ENCODE measurements at regions not wholly inside any gene's neighbourhood (a gene's known extent, or its start where the extent isn't known, plus 50 kb on each side); places are given as distances from the start of the nearest gene placed in this dataset.

DNA sequence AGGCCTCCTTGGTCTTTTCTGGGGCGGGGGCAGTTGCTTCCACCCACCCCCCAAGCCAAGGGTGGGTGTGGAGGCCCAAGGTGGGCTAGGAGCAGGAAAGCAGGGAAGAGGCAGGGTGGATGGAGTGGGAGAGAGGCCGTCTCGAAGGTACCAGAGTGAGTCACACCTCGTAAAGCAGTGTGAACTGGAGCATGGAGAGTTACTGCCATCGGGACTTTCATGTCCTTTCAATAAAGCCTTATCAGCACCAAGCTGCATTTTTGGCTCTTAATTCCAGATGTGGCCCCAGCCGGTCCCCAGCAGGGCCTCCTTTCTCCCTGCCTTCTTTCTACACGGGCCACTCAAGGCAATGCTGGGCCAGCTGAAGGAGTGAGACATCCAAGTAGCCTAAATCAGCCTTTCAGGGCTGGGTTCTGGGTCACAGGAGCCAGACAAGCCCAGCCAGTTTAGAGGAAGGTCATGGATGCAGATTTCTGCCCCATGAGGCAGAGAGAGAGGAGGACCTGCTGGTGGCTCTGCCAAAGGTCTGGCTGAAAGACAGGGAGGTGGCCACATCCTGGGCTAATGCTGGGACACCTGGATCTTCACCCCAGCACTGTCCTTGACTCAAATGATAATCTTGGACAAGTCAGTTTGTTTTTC lies 59.0 kb upstream of the CD82 start:
- H3K9me3 ChIP-seq (ENCODE audit: control insufficient read depth, low read length), result no peaks in the 10 kb centered on the region
- H3K4me3 ChIP-seq (ENCODE audit: insufficient read depth, low read depth, low read length), result no peak overlapping the region
- H3K36me3 ChIP-seq (ENCODE audit: control insufficient read depth, insufficient read depth, low read length), result no peaks in the 10 kb centered on the region
- H3K27me3 ChIP-seq (ENCODE audit: control insufficient read depth, insufficient read depth, low read length, poor library complexity, severe bottlenecking), result no peaks in the 10 kb centered on the region
- no peak overlapping the region for H3K27ac ChIP-seq (ENCODE audit: insufficient read depth, low read depth, low read length, poor library complexity, severe bottlenecking)
- WGBS, 2 experiments, result 88 to 90% methylated on average over 7 of the region's 7 CpGs
- H3K4me1 ChIP-seq (ENCODE audit: control insufficient read depth, insufficient read depth, low read length), result peaks cover 7% of the 10 kb centered on the region

- H3K9me3 ChIP-seq (ENCODE audit: control insufficient read depth, low read length), result no peaks in the 10 kb centered on the region
- H3K4me3 ChIP-seq (ENCODE audit: insufficient read depth, low read depth, low read length), result no peak overlapping the region
- H3K27me3 ChIP-seq (ENCODE audit: control insufficient read depth, insufficient read depth, low read length, poor library complexity, severe bottlenecking), result no peaks in the 10 kb centered on the region
- peaks cover 7% of the 10 kb centered on the region for H3K4me1 ChIP-seq (ENCODE audit: control insufficient read depth, insufficient read depth, low read length)
- WGBS, 2 experiments, result 97% methylated on average over 3 of the region's 3 CpGs
- no peak overlapping the region for H3K27ac ChIP-seq (ENCODE audit: insufficient read depth, low read depth, low read length, poor library complexity, severe bottlenecking)
- H3K36me3 ChIP-seq (ENCODE audit: control insufficient read depth, insufficient read depth, low read length), result no peaks in the 10 kb centered on the region
Measured at GRCh38 chr11:44507491-44507890, 58.0 kb upstream of the CD82 start.

DNA sequence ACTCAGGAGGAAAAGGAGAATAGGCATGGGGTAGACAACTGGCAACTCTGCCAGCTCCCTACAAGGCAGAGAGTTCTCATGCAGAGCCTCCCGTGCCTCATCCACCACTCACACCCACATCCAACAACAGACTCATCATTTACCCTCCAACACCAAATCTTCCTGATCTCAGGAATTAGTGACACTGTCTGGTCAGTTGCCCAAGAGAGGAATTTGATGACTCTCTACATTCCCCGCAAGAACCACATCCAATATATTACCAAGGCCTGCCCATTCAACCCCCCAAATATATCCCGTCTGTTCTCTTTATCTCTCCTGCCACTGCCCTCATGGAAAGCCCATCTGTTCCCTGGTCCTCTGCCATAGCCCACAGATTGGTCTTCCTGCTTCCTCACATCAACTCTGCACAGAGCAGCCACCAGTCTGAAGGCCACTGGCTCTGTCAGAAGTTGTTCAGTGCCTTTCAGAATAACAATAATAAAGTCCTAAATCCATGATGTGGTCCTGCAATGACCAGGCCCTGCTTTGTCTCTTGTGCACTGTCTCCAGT lies 57.5 kb upstream of the CD82 start:
- Histone ChIP-seq H3K27me3 (ENCODE audit: control insufficient read depth, insufficient read depth, low read length, poor library complexity, severe bottlenecking) (no peaks in the 10 kb centered on the region), H3K4me1 (ENCODE audit: control insufficient read depth, insufficient read depth, low read length) (peaks cover 7% of the 10 kb centered on the region), H3K36me3 (ENCODE audit: control insufficient read depth, insufficient read depth, low read length) (no peaks in the 10 kb centered on the region), H3K4me3 (ENCODE audit: insufficient read depth, low read depth, low read length) (no peak overlapping the region), H3K27ac (ENCODE audit: insufficient read depth, low read depth, low read length, poor library complexity, severe bottlenecking) (no peak overlapping the region), H3K9me3 (ENCODE audit: control insufficient read depth, low read length) (no peaks in the 10 kb centered on the region)
- WGBS, 2 experiments, result 94 to 98% methylated on average over 3 of the region's 3 CpGs

DNA sequence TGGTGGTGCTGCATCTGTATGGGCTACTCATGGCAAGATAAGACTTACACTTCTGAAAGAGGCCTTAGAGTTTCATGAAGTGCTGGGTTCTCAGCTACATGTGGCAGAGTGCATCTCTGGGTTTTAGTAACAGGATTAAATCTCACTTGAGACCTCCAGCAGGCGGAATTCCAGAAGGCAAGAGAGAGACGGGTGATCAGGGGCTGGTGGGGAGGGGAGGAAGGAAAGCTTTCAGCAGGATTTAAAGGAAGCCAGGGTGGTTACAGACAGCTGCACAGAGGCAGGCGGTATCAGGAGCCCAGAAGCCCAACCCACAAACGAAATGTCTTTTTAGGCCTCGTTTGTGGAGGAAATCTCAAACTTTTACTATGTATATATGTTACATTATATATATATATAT lies 56.2 kb upstream of the CD82 start:
- 44 to 54% methylated on average over 3 of the region's 5 CpGs for WGBS, 2 experiments
- no peak overlapping the region for H3K27ac ChIP-seq (ENCODE audit: insufficient read depth, low read depth, low read length, poor library complexity, severe bottlenecking)

GRCh38 chr11:44510372-44510771 lies 55.1 kb upstream of the CD82 start:
- Histone ChIP-seq H3K27me3 (ENCODE audit: control insufficient read depth, insufficient read depth, low read length, poor library complexity, severe bottlenecking) (no peaks in the 10 kb centered on the region), H3K4me1 (ENCODE audit: control insufficient read depth, insufficient read depth, low read length) (peaks cover 7% of the 10 kb centered on the region), H3K4me3 (ENCODE audit: insufficient read depth, low read depth, low read length) (no peak overlapping the region), H3K27ac (ENCODE audit: insufficient read depth, low read depth, low read length, poor library complexity, severe bottlenecking) (no peak overlapping the region), H3K9me3 (ENCODE audit: control insufficient read depth, low read length) (no peaks in the 10 kb centered on the region), H3K36me3 (ENCODE audit: control insufficient read depth, insufficient read depth, low read length) (no peaks in the 10 kb centered on the region)
- 91 to 94% methylated on average over 11 of the region's 11 CpGs for WGBS, 2 experiments

More for the DNA sequence above, 56.2 kb upstream of the CD82 start:
- Histone ChIP-seq H3K4me1 (ENCODE audit: control insufficient read depth, insufficient read depth, low read length) (peaks cover 7% of the 10 kb centered on the region), H3K4me3 (ENCODE audit: insufficient read depth, low read depth, low read length) (no peak overlapping the region), H3K36me3 (ENCODE audit: control insufficient read depth, insufficient read depth, low read length) (no peaks in the 10 kb centered on the region), H3K27me3 (ENCODE audit: control insufficient read depth, insufficient read depth, low read length, poor library complexity, severe bottlenecking) (no peaks in the 10 kb centered on the region), H3K9me3 (ENCODE audit: control insufficient read depth, low read length) (no peaks in the 10 kb centered on the region)

DNA sequence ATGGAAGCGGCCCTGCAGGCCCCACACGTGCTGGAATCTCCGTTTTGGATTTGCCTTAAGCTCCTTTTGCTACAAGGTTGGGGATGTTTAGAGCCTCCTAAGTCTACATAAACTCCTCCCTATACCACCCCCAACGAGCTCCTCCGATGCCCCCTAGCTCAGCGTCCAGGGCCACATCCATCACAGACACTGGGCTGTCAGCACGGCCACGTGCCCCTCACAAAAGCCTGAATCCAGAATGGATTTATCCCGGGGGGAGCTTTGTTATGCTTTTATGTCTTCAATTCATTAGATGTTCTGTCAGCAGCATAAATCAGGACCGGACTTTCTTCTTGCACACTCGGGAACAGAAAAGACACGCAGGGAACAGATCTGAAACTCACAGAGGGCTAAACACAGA lies 52.6 kb upstream of the CD82 start:
- 73 to 80% methylated on average over 12 of the region's 12 CpGs for WGBS, 2 experiments
- no peaks in the 10 kb centered on the region for H3K27me3 ChIP-seq (ENCODE audit: control insufficient read depth, insufficient read depth, low read length, poor library complexity, severe bottlenecking)
- H3K36me3 ChIP-seq (ENCODE audit: control insufficient read depth, insufficient read depth, low read length), result no peaks in the 10 kb centered on the region
- H3K9me3 ChIP-seq (ENCODE audit: control insufficient read depth, low read length), result no peaks in the 10 kb centered on the region
- H3K4me1 ChIP-seq (ENCODE audit: control insufficient read depth, insufficient read depth, low read length), result peaks cover 11% of the 10 kb centered on the region
- no peak overlapping the region for H3K27ac ChIP-seq (ENCODE audit: insufficient read depth, low read depth, low read length, poor library complexity, severe bottlenecking)
- H3K4me3 ChIP-seq (ENCODE audit: insufficient read depth, low read depth, low read length), result no peak overlapping the region

DNA sequence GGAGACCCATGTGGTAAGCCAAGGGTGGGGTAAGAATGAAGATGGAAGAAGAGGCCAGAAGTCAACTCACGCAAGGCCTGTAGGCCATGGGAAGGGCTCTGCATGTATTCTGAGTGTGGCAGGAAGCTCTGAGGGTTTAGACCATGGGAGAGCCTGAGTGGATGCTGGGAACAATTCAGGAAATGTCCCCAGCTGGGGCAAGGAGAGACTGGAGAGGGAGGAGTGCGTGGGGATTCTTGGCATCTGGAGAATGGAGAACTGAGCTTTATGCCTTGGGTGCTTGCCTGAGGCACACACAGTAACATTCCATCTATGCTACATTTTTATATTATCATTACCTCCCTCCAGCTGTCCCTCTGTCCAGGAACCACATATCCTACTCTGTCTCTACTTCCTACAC lies 50.4 kb upstream of the CD82 start:
- H3K36me3 ChIP-seq (ENCODE audit: control insufficient read depth, insufficient read depth, low read length), result no peaks in the 10 kb centered on the region
- H3K4me1 ChIP-seq (ENCODE audit: control insufficient read depth, insufficient read depth, low read length), result peaks cover 15% of the 10 kb centered on the region
- H3K4me3 ChIP-seq (ENCODE audit: insufficient read depth, low read depth, low read length), result no peak overlapping the region
- no peaks in the 10 kb centered on the region for H3K27me3 ChIP-seq (ENCODE audit: control insufficient read depth, insufficient read depth, low read length, poor library complexity, severe bottlenecking)
- H3K27ac ChIP-seq (ENCODE audit: insufficient read depth, low read depth, low read length, poor library complexity, severe bottlenecking), result no peak overlapping the region
- WGBS, 2 experiments, result 78 to 92% methylated on average over 2 of the region's 2 CpGs
- H3K9me3 ChIP-seq (ENCODE audit: control insufficient read depth, low read length), result no peaks in the 10 kb centered on the region
